HEK293T (cell line): ENCODE measurements at regions not wholly inside any gene's neighbourhood (a gene's known extent, or its start where the extent isn't known, plus 50 kb on each side); places are given as distances from the start of the nearest gene placed in this dataset.
"Not testable (repeated sequence)": the region's sequence is repeated elsewhere in the genome, so short reads cannot be mapped to it uniquely, and the experiment has no call there.

Experiments
- CTBP1 ChIP-seq: fragments of 450-650 bp; IDR thresholded peaks from 2 replicates; pipeline ENCODE4 v1.6.1; 2016; ENCODE audit warnings: borderline replicate concordance
- FOXK2 ChIP-seq: fragments of 450-650 bp; IDR thresholded peaks from 2 replicates; pipeline ENCODE4 v1.6.1; 2016; ENCODE audit warnings: mild to moderate bottlenecking
- FOXM1 ChIP-seq: fragments of 450-650 bp; IDR thresholded peaks from 2 replicates; pipeline ENCODE4 v1.6.1; 2017; ENCODE audit warnings: mild to moderate bottlenecking, borderline replicate concordance
- L3MBTL2 ChIP-seq: fragments of 450-650 bp; conservative IDR thresholded peaks from 2 replicates; pipeline ENCODE4 v1.6.1; 2016; ENCODE audit warnings: mild to moderate bottlenecking
- LEF1 ChIP-seq: fragments of 450-650 bp; IDR thresholded peaks from 2 replicates; pipeline ENCODE4 v1.6.1; 2017; ENCODE audit warnings: mild to moderate bottlenecking, borderline replicate concordance
- SP1 ChIP-seq: fragments of 450-650 bp; IDR thresholded peaks from 2 replicates; pipeline ENCODE4 v1.6.1; 2017
- SUZ12 ChIP-seq: fragments of 450-650 bp; IDR thresholded peaks from 2 replicates; pipeline ENCODE4 v1.6.1; 2016; ENCODE audit warnings: mild to moderate bottlenecking
- TARDBP ChIP-seq: fragments of 450-650 bp; IDR thresholded peaks from 2 replicates; pipeline ENCODE4 v1.6.1; 2016

DNA sequence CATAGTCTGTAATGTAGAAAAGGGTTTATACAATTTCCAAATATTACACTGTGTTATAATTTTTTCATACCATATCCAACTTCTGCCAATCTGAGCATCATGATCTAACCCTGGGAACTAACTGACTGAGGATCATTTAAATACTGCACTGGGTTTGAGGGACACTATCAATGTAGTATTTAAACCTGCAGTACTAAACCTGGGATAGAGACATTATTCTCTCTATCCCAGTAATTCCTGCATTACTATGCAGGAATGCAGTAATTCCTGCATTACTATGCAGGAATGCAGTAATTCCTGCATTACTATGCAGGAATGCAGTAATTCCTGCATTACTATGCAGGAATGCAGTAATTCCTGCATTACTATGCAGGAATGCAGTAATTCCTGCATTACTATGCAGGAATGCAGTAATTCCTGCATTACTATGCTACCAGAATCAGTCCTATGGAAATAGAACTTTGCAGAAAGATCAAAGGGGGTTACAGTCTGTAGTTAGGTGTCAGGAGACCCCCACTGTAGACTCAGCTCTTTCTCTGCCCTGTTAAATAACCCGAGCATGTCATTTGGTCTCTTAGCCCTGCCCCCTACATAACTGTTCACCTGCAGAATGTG is 295.2 kb downstream of the OSTF1 start:
- TF ChIP-seq FOXM1, TARDBP, CTBP1, SP1, FOXK2, L3MBTL2, SUZ12, LEF1: not testable (repeated sequence)
